ENCODE measurements at regions not wholly inside any gene's neighbourhood (a gene's known extent, or its start where the extent isn't known, plus 50 kb on each side); places are given as distances from the start of the nearest gene placed in this dataset.
A peak's percentile ranks its signal among the peaks of the same experiment; 100 is the strongest.

- TF ChIP-seq CTCF (IDR thresholded peaks at IDR 0.05): no peak
- peak; percentile 63 for TF ChIP-seq POLR2AphosphoS5 (IDR thresholded peaks at IDR 0.05)
These were observed 218.5 kb downstream of the NUAK1 start for GRCh38 chr12:105920161-105920684.
